Liver (tissue), 8 donors: ENCODE measurements at regions not wholly inside any gene's neighbourhood (a gene's known extent, or its start where the extent isn't known, plus 50 kb on each side); places are given as distances from the start of the nearest gene placed in this dataset.

Source experiments
- DNase-seq: peaks from one replicate; pipeline ENCODE4 v3.0.0-alpha.2; 2017; ENCODE audit warnings: low spot score
- H3K27ac ChIP-seq, 2 donors: one replicate each; pipeline ENCODE4 v1.7.0; 2013; ENCODE audit warnings: inconsistent platforms in 2 of 2, low read length in 2 of 2, control low read depth in 1 of 2, low read depth in 1 of 2, mild to moderate bottlenecking in 1 of 2
- H3K27me3 ChIP-seq, 4 donors: one replicate each; pipeline versions ENCODE4 v1.6.1 to v1.7.0; 2013; ENCODE audit warnings: low read length in 3 of 4, inconsistent platforms in 1 of 4, mild to moderate bottlenecking in 1 of 4, moderate library complexity in 1 of 4; ENCODE audit not compliant: control insufficient read depth in 4 of 4, insufficient read depth in 4 of 4
- H3K36me3 ChIP-seq, 4 donors: one replicate each; pipeline versions ENCODE4 v1.6.1 to v1.7.0; 2013; ENCODE audit warnings: low read length in 3 of 4, mild to moderate bottlenecking in 3 of 4, low read depth in 1 of 4, moderate library complexity in 1 of 4; ENCODE audit not compliant: control insufficient read depth in 4 of 4, insufficient read depth in 3 of 4
- H3K4me1 ChIP-seq, 4 donors: one replicate each; pipeline versions ENCODE4 v1.6.1 to v1.7.0; 2013; ENCODE audit warnings: low read length in 3 of 4, mild to moderate bottlenecking in 3 of 4, moderate library complexity in 1 of 4; ENCODE audit not compliant: control insufficient read depth in 4 of 4, insufficient read depth in 4 of 4
- H3K4me3 ChIP-seq, 3 donors: one replicate each; pipeline versions ENCODE4 v1.6.1 to v1.7.0; 2013; ENCODE audit warnings: low read length in 3 of 3, control low read depth in 1 of 3, low read depth in 1 of 3, mild to moderate bottlenecking in 1 of 3
- H3K9ac ChIP-seq, 2 donors: one replicate each; pipeline ENCODE4 v1.7.0; 2013; ENCODE audit warnings: low read length in 2 of 2, mild to moderate bottlenecking in 2 of 2, moderate library complexity in 2 of 2, control low read depth in 1 of 2, low read depth in 1 of 2
- H3K9me3 ChIP-seq, 4 donors: one replicate each; pipeline versions ENCODE4 v1.6.1 to v1.7.0; 2013; ENCODE audit warnings: low read length in 3 of 4; ENCODE audit not compliant: control insufficient read depth in 4 of 4
- EGR1 ChIP-seq, 2 donors: IDR thresholded peaks; 2 replicates each; pipeline ENCODE4 v1.6.1; 2016 to 2018; ENCODE audit warnings: antibody characterized with exemption in 2 of 2, low read depth in 2 of 2
- FOXA1 ChIP-seq: IDR thresholded peaks from 2 replicates; pipeline ENCODE4 v1.6.1; 2016; ENCODE audit warnings: antibody characterized with exemption
- GABPA ChIP-seq, 2 donors: IDR thresholded peaks in 1 of 2; conservative IDR thresholded peaks in 1 of 2; 2 replicates each; pipeline ENCODE4 v1.6.1; 2016; ENCODE audit warnings: antibody characterized with exemption in 2 of 2, mild to moderate bottlenecking in 1 of 2, moderate library complexity in 1 of 2
- HNF4A ChIP-seq, 2 donors: conservative IDR thresholded peaks; 2 replicates each; pipeline ENCODE4 v1.6.1; 2016; ENCODE audit warnings: antibody characterized with exemption in 2 of 2, mild to moderate bottlenecking in 2 of 2
- HNF4G ChIP-seq: IDR thresholded peaks from 2 replicates; pipeline ENCODE4 v1.6.1; 2016; ENCODE audit warnings: antibody characterized with exemption
- JUND ChIP-seq, 2 donors: IDR thresholded peaks; 2 replicates each; pipeline ENCODE4 v1.6.1; 2016; ENCODE audit warnings: antibody characterized with exemption in 2 of 2
- RAD21 ChIP-seq, 2 donors: IDR thresholded peaks; 2 replicates each; pipeline ENCODE4 v1.6.1; 2016; ENCODE audit warnings: antibody characterized with exemption in 2 of 2, mild to moderate bottlenecking in 2 of 2
- RXRA ChIP-seq, 2 donors: IDR thresholded peaks; 2 replicates each; pipeline ENCODE4 v1.6.1; 2017 to 2018; ENCODE audit warnings: antibody characterized with exemption in 2 of 2, mild to moderate bottlenecking in 1 of 2
- SP1 ChIP-seq: IDR thresholded peaks from 2 replicates; pipeline ENCODE4 v1.6.1; 2018; ENCODE audit warnings: antibody characterized with exemption, mild to moderate bottlenecking
- TAF1 ChIP-seq: conservative IDR thresholded peaks from 2 replicates; pipeline ENCODE4 v1.6.1; 2016; ENCODE audit warnings: antibody characterized with exemption, mild to moderate bottlenecking
- YY1 ChIP-seq: IDR thresholded peaks from 2 replicates; pipeline ENCODE4 v1.6.1; 2016; ENCODE audit warnings: antibody characterized with exemption, mild to moderate bottlenecking
- WGBS: extraction: QIAGEN DNeasy Blood & Tissue Kit; methylation state at CpG from one replicate; pipeline ENCODE4 v1.1.7; 2013; 5-methylcytosine and 5-hydroxymethylcytosine counted together
- TF ChIP-seq, protein P1 (sequence below): IDR thresholded peaks from 2 replicates; pipeline ENCODE4 v1.6.1; 2016; ENCODE audit warnings: antibody characterized with exemption, mild to moderate bottlenecking
- TF ChIP-seq, protein P2 (sequence below): IDR thresholded peaks from 2 replicates; pipeline ENCODE4 v1.6.1; 2016; ENCODE audit warnings: antibody characterized with exemption
- TF ChIP-seq, protein P3 (sequence below): IDR thresholded peaks from 2 replicates; pipeline ENCODE4 v1.6.1; 2016; ENCODE audit warnings: antibody characterized with exemption
- TF ChIP-seq, protein P4 (sequence below): IDR thresholded peaks from 2 replicates; pipeline ENCODE4 v1.6.1; 2016; ENCODE audit warnings: antibody characterized with exemption
- TF ChIP-seq, protein P5 (sequence below): fragments of 150-350 bp; IDR thresholded peaks from 2 replicates; pipeline ENCODE4 v1.5.1; 2017; ENCODE audit warnings: improper control_type of control experiment, low read depth, low read length; ENCODE audit not compliant: missing input control
- donor health status: healthy.
- donor health status: healthy.
- donor health status: healthy.
- donor health status: healthy.
- donor health status: healthy.

DNA sequence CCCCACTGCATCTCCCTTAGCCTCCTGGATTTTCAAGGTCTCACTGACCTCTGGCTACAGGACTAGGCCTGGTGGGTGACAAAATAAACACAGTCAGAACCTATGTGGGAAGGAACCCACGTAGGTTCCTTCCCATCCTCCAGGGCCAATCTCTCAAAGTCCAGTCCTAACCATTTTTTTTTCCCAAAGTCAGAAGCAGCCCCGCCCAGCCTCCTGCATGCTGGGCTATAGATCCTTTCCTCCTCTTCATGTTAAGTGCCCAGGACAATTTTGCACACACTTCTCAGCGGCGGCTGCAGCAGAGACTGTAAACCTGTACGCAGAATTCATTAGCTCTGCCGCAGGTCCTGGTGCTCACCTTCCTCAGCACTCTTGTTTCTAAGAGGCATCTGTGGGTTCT is 285.8 kb downstream of the NPIPA8 start:
- Histone ChIP-seq H3K4me1 (no peaks in the 10 kb centered on the region), H3K36me3 (no peaks in the 10 kb centered on the region), H3K9me3 (no peaks in the 10 kb centered on the region), H3K9ac (no peak overlapping the region), H3K27me3 (no peaks in the 10 kb centered on the region), H3K27ac (no peak overlapping the region), H3K4me3 (no peak overlapping the region)
- WGBS = 80% methylated on average over 6 of the region's 6 CpGs
- no peak for DNase-seq
- TF ChIP-seq, protein P1, sequence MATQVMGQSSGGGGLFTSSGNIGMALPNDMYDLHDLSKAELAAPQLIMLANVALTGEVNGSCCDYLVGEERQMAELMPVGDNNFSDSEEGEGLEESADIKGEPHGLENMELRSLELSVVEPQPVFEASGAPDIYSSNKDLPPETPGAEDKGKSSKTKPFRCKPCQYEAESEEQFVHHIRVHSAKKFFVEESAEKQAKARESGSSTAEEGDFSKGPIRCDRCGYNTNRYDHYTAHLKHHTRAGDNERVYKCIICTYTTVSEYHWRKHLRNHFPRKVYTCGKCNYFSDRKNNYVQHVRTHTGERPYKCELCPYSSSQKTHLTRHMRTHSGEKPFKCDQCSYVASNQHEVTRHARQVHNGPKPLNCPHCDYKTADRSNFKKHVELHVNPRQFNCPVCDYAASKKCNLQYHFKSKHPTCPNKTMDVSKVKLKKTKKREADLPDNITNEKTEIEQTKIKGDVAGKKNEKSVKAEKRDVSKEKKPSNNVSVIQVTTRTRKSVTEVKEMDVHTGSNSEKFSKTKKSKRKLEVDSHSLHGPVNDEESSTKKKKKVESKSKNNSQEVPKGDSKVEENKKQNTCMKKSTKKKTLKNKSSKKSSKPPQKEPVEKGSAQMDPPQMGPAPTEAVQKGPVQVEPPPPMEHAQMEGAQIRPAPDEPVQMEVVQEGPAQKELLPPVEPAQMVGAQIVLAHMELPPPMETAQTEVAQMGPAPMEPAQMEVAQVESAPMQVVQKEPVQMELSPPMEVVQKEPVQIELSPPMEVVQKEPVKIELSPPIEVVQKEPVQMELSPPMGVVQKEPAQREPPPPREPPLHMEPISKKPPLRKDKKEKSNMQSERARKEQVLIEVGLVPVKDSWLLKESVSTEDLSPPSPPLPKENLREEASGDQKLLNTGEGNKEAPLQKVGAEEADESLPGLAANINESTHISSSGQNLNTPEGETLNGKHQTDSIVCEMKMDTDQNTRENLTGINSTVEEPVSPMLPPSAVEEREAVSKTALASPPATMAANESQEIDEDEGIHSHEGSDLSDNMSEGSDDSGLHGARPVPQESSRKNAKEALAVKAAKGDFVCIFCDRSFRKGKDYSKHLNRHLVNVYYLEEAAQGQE = no peak
- no peak for TF ChIP-seq HNF4A (conservative IDR thresholded peaks at IDR 0.05)
- TF ChIP-seq YY1 = no peak
- no peak for TF ChIP-seq GABPA (IDR thresholded peaks at IDR 0.05 in 1 of 2, conservative IDR thresholded peaks at IDR 0.05 in 1 of 2)
- no peak for TF ChIP-seq SP1
- TF ChIP-seq FOXA1 = no peak
- TF ChIP-seq JUND (IDR thresholded peaks at IDR 0.05) = no peak
- TF ChIP-seq EGR1 (IDR thresholded peaks at IDR 0.05; ENCODE audit: low read depth in 2 of 2) = no peak
- no peak for TF ChIP-seq RAD21 (IDR thresholded peaks at IDR 0.05)
- no peak for TF ChIP-seq RXRA (IDR thresholded peaks at IDR 0.05)
- TF ChIP-seq, protein P2, sequence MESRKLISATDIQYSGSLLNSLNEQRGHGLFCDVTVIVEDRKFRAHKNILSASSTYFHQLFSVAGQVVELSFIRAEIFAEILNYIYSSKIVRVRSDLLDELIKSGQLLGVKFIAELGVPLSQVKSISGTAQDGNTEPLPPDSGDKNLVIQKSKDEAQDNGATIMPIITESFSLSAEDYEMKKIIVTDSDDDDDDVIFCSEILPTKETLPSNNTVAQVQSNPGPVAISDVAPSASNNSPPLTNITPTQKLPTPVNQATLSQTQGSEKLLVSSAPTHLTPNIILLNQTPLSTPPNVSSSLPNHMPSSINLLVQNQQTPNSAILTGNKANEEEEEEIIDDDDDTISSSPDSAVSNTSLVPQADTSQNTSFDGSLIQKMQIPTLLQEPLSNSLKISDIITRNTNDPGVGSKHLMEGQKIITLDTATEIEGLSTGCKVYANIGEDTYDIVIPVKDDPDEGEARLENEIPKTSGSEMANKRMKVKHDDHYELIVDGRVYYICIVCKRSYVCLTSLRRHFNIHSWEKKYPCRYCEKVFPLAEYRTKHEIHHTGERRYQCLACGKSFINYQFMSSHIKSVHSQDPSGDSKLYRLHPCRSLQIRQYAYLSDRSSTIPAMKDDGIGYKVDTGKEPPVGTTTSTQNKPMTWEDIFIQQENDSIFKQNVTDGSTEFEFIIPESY = no peak
- TF ChIP-seq, protein P3, sequence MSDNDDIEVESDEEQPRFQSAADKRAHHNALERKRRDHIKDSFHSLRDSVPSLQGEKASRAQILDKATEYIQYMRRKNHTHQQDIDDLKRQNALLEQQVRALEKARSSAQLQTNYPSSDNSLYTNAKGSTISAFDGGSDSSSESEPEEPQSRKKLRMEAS = no peak
- TF ChIP-seq HNF4G = no peak

DNA sequence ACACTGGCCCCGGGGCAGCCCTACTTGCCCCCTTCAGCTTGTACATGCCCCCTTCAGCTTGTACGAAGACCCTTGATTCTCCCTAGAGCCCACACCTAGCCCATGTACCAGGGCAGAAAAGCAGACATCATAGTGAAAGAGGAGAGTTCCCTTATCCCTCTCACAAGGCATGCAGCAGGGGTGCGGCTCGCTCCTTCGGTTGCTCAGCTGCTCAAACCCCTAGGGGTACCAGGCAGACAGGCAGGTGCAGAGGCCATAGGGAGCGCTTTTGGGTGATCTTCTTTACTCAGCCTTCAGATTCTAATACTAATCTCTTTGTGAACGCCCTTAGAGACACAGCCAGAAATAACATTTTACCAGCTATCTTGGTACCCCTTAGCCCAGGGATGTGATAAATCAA is 286.3 kb downstream of the NPIPA8 start:
- Histone ChIP-seq H3K4me1 (no peaks in the 10 kb centered on the region), H3K9me3 (no peaks in the 10 kb centered on the region), H3K27ac (no peak overlapping the region), H3K27me3 (no peaks in the 10 kb centered on the region), H3K36me3 (no peaks in the 10 kb centered on the region), H3K4me3 (no peak overlapping the region), H3K9ac (no peak overlapping the region)
- 84% methylated on average over 7 of the region's 7 CpGs for WGBS
- no peak for DNase-seq
- TF ChIP-seq, protein P4, sequence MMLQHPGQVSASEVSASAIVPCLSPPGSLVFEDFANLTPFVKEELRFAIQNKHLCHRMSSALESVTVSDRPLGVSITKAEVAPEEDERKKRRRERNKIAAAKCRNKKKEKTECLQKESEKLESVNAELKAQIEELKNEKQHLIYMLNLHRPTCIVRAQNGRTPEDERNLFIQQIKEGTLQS = no peak
- TF ChIP-seq, protein P3 = no peak
- TF ChIP-seq TAF1 (no peak), SP1 (no peak), HNF4A (conservative IDR thresholded peaks at IDR 0.05) (no peak), GABPA (IDR thresholded peaks at IDR 0.05 in 1 of 2, conservative IDR thresholded peaks at IDR 0.05 in 1 of 2) (no peak), EGR1 (IDR thresholded peaks at IDR 0.05; ENCODE audit: low read depth in 2 of 2) (no peak)
- TF ChIP-seq, protein P5, sequence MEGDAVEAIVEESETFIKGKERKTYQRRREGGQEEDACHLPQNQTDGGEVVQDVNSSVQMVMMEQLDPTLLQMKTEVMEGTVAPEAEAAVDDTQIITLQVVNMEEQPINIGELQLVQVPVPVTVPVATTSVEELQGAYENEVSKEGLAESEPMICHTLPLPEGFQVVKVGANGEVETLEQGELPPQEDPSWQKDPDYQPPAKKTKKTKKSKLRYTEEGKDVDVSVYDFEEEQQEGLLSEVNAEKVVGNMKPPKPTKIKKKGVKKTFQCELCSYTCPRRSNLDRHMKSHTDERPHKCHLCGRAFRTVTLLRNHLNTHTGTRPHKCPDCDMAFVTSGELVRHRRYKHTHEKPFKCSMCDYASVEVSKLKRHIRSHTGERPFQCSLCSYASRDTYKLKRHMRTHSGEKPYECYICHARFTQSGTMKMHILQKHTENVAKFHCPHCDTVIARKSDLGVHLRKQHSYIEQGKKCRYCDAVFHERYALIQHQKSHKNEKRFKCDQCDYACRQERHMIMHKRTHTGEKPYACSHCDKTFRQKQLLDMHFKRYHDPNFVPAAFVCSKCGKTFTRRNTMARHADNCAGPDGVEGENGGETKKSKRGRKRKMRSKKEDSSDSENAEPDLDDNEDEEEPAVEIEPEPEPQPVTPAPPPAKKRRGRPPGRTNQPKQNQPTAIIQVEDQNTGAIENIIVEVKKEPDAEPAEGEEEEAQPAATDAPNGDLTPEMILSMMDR = no peak
